M059J (cell line): ENCODE measurements at regions not wholly inside any gene's neighbourhood (a gene's known extent, or its start where the extent isn't known, plus 50 kb on each side); places are given as distances from the start of the nearest gene placed in this dataset.
A peak's percentile ranks its signal among the peaks of the same experiment; 100 is the strongest.
"Not testable (repeated sequence)": the region's sequence is repeated elsewhere in the genome, so short reads cannot be mapped to it uniquely, and the experiment has no call there.

Experiments
- DNase-seq: peaks from one replicate; pipeline ENCODE4 v3.0.0-alpha.2; 2012; ENCODE audit warnings: low read depth

DNA sequence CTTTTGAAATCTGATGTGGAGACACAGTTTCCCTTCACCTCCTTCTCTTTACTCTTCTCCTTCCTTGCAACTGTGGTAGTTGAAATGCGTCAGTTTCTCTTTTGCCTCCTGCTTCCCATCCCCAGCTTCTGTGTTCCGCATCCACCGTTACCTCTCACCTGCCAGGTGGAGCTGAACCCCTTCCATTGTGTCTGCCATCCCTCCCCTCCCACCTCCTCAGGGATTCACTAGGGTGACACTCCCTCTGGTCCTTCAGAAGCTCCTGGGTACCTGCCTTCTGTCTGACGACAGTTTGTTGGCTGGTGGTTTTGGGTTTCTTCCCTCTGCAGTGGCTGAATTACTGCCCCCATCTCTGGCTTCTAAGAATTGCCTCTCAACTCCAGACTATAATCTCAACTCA is 132.1 kb downstream of the SLC24A2 start:
- no peak for DNase-seq

DNA sequence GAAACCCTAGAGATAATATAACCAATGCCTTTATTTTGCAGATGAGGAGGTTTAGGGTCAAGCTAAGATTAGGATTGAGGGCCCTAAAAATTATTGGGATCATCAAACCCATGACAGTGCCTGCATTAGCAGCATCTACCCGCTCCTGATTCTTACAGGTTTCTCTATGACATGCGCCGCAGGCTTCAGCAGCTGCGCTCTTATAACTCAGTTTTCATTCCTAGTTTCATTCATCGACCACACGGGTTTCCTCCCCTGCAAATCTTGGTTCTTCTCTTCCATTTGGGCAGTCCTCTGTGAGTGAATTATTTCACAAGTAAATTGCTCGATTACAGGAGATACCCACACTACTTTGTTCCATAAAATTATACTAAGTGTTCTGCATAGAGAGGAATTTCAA is 137.2 kb downstream of the SLC24A2 start:
- DNase-seq, result no peak

DNA sequence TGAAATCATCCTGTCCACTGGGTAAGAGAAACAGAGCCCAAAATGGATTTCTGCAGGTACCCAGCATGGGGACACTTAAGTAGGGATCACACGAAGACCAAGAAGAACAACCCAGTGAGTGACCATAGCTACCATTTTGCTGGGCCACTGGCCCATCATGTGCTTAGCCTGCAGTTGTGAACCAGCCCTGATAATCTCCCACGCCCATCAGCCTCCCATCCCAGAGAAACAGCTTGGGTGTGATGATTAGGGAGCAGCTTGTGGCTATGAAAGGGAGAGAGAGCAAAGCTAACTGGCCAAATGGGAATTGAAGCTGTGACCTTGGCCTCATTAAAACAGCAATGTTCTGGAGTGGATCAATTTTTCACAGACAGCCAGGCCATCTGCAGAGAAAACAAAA is 138.5 kb downstream of the SLC24A2 start:
- DNase-seq, result no peak

DNA sequence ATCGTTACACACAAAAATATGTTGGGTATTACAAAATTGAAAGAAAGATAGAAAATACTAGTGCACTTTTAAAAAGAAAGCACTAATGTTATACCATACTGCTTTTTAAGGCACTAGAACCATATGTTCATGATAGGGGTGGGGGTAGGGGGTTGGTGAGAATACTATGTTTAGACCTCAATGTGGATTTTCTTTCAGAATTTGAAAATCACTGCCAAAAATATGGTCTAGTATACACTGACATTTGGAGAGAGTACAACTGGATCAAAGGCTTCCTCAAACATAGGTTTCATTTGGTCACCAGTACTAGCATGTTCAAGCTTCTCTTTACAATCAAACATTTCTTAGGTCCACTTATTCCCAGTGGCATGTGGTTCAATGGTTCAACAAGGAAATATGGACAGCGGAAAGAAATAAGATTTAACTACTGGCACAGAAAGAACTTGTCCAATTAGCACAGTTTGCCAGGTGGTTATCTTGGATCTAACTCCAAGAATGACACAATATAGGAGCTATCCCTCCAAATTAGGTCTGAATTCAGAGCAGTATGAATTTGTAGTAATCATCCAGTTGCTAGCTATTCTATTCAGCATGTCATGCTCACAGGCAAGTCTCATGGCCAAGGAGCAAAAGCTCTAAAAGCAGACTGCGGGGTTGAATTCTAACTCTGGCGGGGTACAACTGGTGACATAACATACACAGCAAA is 139.3 kb downstream of the SLC24A2 start:
- no peak for DNase-seq

DNA sequence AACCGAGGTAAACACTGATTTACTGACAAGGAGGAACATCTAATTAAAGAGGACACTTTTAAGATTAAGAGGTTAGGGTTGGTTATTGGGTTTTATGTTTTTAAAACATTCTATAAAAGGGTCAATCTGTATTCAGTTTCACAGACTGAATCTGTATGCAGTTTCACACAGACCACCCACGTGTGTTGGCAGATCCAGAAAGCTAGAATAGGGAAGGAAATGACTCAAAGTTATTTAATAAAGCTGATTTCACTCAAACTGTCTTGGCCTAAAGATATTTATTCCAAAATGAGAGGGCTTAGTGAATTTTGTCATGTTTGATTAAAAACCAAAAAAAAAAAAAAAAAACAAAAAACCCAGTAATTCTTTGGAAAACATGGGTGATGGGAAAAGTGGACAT is 140.2 kb downstream of the SLC24A2 start:
- no peak for DNase-seq

DNA sequence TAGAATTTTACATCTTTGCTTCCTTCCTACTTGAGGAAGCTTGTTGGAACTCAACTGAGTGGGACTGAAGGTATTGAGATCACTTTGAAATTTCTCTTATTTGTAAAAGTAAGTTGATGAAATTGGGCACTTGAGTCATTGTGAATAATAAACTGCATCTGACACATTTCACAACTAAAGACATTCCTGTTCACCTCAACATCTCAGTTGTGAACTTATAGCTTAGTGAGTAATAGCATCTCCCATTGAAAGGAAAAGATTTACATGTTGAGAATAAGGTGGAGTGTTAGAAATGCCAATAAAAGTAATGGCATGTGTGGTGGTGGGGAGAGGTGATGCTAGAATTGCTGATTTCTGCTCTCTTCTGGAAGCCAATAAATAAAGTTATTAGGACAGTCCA is 145.0 kb downstream of the SLC24A2 start:
- DNase-seq, result no peak

DNA sequence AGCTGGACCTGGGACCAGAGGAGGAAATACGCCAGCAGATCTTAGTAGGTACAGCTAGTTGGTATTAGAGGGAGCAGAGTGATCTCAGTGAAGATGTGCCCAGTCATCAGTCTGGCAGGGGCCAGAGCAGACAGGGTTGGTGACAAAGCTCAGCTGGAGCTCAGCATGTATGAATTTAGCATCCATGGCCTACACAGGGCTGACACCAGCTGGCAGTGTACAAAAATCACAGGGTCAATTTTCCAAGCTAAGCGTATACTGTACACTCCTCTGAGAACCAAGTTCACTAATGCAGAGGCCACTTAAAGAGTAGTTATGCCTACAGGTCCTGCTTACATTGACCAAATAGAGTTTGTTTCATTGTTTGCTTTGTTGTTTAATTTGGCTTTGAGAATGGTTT is 146.6 kb downstream of the SLC24A2 start:
- DNase-seq, result peak; percentile 2

DNA sequence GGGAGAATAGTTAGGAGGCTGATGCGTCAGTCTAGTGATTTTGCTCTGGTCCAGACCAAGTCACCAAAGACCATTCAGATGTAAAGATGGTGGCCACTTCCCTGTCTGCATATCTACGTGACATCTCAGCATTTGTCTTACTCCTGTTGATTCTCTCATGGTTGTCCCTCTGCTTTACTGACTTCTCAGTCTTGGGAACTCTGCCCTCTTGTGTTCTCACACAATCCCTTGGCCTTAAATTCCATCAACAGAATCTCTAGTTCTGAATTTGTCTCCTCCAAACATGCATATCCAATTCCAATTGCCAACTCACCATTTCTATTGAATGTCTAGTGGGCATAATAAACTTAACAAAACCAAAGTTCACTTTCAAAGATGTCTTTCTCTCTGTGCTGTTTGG is 147.8 kb downstream of the SLC24A2 start:
- peak; percentile 7 for DNase-seq

DNA sequence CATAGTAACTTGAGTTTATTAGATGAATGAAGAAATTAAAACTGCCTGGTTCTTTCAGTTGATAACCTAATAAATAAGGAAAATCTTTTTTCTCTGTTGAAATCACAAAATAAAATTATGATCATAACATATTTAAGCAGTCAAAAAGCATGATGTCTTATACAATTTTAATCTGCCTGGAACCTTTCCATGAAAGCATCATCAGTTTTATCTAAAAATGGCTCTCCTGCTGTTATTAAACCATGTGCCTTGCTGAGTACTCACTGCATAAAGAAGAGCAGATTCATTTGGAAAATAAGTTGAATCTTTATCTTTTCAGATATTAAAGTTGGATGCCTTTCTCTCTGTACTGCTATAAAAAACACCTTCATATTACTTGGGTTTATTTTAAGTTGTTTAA is 148.8 kb downstream of the SLC24A2 start:
- no peak for DNase-seq

DNA sequence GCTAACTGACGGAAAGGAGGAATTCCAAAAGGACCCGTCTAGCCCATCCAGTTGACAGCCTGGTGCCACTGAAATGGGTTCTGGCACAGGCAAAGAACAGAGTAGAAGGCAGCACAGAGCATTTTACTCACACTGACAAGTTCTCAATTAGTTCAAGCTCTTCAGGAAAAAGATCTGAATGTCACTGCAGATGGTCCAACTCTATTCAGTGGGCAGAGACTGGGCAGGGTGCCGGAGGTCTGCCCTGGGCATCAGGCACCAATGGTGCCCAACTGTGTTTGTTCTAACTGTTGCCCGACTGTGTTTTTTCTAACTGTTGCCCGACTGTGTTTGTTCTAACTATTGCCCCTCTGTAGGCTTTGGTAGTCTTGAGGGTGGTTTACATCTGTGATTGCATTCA is 151.8 kb downstream of the SLC24A2 start:
- DNase-seq, result no peak

DNA sequence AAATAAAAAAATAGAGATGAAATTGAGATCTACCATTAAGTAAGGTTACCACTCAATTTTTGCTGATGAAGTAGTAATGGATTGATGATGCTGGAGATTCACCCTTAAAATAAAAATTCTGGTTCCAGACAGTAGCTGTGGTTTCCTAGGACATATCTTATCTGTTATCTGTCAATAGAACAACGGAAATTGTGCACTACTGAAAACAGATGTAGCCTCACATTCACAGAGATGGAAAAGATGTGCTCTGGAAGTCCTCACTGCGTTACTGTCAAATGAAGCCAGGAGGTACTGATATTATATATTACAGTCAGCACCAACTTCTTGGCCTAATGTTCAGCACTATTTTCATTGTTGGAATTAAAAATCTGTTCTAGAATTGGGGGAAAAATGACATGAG is 154.0 kb downstream of the SLC24A2 start:
- no peak for DNase-seq

DNA sequence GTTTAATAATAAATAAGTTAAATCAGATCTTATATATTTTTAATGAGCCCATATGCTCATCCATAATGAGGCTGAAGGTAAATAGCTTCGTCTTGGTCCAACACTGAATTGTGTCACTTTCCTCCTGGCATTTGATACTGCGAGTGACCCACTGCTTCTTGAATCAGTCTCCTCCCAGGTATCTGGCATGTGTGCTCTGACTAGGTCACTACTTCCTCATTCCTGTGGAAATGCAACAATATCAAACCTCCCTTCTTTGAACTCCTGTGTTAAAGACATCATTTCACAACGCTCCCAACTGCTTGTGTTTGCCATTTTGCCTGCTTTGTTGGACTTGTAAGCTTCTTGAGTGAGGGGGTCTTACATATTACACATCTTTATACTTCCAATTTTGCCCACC is 157.7 kb downstream of the SLC24A2 start:
- no peak for DNase-seq

DNA sequence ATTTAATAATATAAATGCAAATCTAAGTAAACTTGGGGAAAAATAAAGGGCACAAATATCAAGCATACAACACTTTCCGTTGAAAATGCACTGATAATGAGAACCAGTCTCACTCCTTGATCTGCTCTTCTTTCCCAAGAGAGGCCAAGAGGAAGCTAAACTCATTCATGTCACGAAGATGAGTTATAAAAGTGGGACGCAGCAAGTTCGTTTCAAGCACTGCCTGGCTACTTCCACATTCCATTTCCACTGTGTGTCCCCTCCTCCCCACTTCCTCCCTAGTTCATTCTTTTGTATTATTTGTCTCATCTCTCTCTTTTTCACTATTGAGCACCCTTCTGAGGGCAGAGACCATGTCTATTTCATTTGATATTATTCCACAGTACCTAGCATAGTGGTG is 158.1 kb downstream of the SLC24A2 start:
- DNase-seq, result no peak

DNA sequence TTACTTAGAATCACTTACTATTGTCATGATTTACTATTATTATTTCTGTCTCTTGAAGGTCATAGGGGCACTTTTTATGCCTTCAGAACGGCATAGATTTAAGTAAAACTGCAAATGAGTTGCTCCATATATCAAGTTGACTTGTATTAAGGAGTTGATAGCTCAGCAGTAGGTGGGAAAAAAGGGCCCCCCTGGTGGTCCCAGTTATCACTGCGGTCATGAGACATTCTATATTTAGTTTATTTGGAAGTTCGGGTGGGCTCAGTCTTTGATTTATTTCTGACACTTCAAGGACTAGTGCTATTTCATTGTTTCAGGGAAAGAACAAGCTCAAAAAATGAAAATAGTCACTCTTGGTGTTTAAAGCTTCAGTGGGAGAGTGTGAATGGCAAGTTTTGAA is 159.3 kb downstream of the SLC24A2 start:
- DNase-seq, result no peak

DNA sequence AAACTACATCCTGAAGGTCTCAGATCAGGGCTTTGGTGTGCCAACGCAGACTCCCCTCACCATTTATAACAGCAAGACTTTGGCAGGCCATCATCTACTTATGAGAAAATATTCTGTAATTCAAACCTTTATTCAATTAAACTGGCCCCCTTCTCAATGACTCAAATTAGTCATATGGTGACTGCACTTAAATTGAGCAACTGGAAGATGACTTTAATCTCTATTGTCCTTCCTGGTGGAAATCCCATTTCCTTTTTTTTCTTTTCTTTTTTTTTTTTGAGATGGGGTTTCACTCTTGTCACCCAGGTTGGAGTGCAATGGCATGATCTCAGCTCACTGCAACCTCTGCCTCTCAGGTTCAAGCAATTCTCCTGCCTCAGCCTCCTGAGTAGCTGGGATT is 163.4 kb downstream of the SLC24A2 start:
- DNase-seq, result not testable (repeated sequence)

DNA sequence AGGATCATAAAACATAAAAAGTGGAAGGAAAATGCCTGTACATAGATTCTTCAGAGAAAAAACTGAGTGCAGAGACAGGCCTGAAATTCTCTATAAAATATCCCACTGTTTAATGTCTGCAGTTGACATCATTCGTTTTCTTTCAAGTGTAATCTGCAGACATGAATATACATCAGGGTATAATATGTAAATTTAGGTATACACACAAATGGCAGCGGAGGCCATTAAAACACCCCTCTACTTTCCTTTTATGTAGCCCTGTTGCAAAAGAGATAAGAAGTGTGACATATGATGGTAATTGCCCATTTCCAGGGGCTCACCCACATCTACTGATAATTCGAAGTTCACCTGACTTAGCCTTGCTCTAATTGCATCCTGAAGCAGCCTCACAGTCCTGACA is 164.3 kb downstream of the SLC24A2 start:
- no peak for DNase-seq

DNA sequence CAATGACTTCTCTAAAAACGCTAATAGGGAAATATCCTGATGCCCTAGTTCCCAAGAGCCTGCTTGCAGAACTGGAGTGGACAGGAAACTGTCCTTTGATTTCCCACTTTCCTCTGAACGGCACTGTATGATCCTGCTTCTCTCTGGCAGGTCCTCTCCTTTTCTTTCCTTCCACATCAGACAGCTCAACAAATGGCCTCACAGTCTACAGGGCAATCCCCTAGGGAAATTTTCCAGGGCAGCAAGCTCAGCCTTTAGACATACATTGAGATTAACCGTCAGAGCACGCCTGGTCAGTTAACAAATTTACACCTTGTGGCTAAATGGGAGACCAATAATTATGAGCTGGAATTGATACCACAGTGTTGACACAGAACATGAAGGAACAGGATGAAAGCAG is 164.9 kb downstream of the SLC24A2 start:
- DNase-seq, result no peak

DNA sequence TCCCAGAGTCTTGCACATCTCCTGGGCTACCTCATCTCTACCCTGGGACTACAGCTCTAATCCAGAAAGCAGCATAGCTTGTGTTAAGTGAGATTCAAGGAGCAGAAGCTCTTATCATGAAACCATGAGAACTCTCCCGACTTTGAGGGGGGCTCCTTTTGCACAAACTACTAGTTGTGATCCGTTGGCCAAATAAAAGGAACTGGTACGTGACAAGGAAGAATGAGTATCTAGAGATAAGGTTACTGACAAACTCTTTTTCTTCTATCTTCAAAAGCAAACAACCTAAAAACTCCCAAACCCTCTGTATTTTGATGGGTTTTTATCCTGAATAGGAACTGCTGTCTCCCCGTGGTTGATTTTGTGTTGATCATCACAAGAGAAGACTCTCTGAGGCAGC is 168.5 kb downstream of the SLC24A2 start:
- DNase-seq, result no peak

DNA sequence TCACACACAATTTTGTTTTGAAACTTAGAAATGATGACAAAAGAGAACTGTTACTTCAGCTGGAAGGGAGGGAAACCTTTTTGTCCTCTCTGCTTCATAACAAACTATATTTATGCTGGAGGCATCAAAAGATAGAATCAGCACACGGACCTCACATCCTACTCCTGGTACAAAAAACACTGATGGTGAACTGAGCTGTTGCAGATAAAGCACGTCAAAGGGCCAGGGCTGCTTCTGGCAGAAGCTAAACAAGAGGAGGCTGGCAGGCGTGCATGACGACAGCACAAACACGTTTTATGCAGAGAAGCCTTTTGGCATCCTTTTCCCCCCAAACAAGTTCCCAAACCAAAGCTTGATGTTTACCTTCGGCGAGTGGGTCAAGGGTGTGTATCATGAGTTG is 169.6 kb downstream of the SLC24A2 start:
- DNase-seq, result no peak

DNA sequence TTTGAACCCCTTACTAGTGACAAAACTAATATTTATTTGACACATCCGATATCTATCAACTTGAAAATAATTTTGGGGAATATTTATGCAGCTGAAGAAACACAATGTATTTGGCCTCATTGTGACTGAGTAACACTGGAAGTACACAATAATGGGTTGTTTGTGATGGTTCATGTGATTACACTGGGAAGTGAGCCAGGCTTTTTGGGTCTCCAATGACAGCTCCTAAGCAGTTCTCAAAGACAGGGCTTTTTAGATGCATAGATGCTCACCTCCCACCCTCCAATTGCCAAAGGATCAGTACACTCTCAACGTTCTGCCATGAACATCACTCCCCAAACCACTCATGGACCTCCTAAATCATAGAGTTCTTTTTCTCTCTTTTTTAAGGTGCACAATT is 170.0 kb downstream of the SLC24A2 start:
- DNase-seq, result no peak

DNA sequence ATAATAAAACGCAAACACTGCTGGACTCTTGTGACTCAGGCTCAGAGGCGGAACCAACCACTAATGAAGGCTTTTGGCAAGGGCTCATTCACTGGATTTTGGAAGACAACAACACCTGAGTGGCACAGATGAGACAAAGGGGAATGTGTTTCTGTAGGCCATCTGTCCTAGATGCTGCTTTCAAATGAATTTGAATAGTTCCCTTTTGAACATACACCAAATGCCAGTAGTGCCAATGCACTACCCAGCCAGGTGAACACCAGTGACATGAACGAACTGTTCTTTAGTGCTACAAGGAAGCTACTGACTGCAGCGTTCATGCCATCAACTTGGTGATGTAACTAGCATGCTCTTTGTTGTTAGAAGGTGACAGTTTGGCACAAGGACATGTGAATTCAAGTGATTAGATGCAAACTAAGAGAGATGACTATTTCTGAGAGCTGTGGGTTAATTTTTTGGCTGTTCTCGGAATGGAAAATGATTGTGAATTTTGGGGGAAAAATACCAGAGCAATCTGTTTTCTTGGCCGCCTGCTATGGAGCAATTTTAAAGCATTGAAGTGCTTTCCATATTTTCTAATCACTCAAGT is 173.7 kb downstream of the SLC24A2 start:
- DNase-seq, result no peak

DNA sequence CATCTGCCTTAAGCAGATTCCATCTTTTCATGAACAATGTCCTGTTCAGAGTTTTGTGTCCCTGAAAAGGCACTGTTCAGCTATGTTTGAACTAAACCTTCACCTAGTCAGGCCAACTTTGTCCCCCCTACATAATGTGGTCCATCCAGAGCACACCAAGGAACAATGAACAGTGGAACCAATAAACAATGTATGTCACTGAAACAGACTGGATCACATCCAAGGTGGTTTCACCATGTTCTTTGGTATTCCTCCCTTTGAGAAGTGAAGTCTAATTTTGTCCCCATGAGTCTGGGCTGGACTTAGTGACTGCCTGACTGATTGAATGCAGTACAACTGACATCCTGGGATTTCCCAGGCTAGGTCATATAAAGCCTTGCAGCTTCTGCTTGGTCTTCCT is 174.5 kb downstream of the SLC24A2 start:
- no peak for DNase-seq

DNA sequence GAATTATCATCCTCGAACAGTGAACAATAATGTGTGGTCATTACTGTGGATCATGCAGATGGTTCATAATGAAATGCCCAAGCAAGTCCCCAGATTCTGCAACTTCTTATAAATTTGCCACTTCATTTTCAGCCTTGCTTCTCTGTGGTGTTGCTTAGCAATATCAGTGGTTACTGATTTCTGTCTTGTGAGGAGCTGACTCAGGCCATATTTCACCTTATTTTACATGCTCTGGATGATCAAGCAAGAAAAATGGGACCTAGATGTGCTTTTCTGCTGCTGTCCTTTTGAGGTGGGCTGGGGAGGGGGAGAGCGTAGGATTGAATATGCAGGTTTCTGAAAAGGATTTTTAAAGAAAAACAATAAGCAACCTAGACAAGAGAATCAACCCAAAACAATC is 188.3 kb downstream of the SLC24A2 start:
- no peak for DNase-seq

DNA sequence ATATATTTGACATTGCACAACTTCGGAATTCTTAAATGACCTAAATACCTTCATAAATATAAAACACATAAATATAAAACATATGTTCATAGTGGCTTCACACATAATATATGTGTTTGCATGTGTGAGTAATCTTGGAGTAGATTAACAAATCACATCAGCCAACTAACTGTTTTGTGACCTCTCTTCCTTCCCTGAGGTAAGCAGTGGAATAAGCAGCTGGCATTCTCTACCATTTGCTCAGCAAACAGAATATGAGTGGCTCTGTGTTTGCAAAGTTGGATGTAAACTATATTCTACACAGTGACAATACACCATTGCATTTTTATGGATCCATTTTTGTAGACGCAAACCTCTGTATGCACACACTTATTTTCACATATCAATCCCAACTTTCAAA is 189.9 kb downstream of the ACER2 start:
- DNase-seq, result no peak
